HEK293 (cell line): ENCODE measurements at regions not wholly inside any gene's neighbourhood (a gene's known extent, or its start where the extent isn't known, plus 50 kb on each side); places are given as distances from the start of the nearest gene placed in this dataset.

Experiments used
- CTCF ChIA-PET: fragments of 350-600 bp; formaldehyde crosslinking; extraction: SDS; loops from one replicate; lab custom pipeline; 2021; ENCODE audit warnings: antibody characterized with exemption; lab: Yijun Ruan, JAX
- POLR2A ChIA-PET: fragments of 300-600 bp; formaldehyde crosslinking; extraction: SDS; loops from one replicate; lab custom pipeline; 2020; ENCODE audit warnings: antibody characterized with exemption, inconsistent platforms; lab: Yijun Ruan, JAX
- H3K27ac ChIP-seq: fragments of 200-500 bp; sonication (Bioruptor generic); 2 replicates; pipeline ENCODE4 v1.5.1; 2014; ENCODE audit warnings: low read depth, low read length, control low read depth, inconsistent platforms; ENCODE audit errors: extremely low read depth
- H3K36me3 ChIP-seq, 2 experiments: fragments of 200-500 bp in 1 of 2; sonication (Bioruptor generic) in 1 of 2; 1 replicate in 1 of 2; 2 replicates in 1 of 2; pipeline ENCODE4 v1.5.1; 2014 to 2017; ENCODE audit warnings: inconsistent platforms in 2 of 2, low read length in 2 of 2; ENCODE audit not compliant: control insufficient read depth in 2 of 2, insufficient read depth in 1 of 2
- H3K4me1 ChIP-seq: fragments of 200-500 bp; sonication (Bioruptor generic); 2 replicates; pipeline ENCODE4 v1.5.1; 2014; ENCODE audit warnings: mild to moderate bottlenecking, low read length, inconsistent platforms; ENCODE audit not compliant: control insufficient read depth, insufficient read depth
- H3K4me3 ChIP-seq: 2 replicates; pipeline ENCODE4 v1.5.1; 2011; ENCODE audit warnings: low read depth, mild to moderate bottlenecking, control low read depth, low read length, moderate library complexity
- H3K9me3 ChIP-seq: fragments of 200-500 bp; sonication (Bioruptor generic); 2 replicates; pipeline ENCODE4 v1.5.1; 2014; ENCODE audit warnings: low read depth, low read length, inconsistent platforms; ENCODE audit not compliant: control insufficient read depth, insufficient read depth
- GFI1B ChIP-seq: fragments of 450-650 bp; formaldehyde crosslinking; IDR thresholded peaks from 2 replicates; pipeline ENCODE4 v1.5.1; 2016; ENCODE audit warnings: missing biosample characterization, missing genetic modification characterization
- GLIS2 ChIP-seq: fragments of 450-650 bp; formaldehyde crosslinking; IDR thresholded peaks from 2 replicates; pipeline ENCODE4 v1.5.1; 2016; ENCODE audit warnings: missing biosample characterization, missing genetic modification characterization
- HOXC10 ChIP-seq: sonication (generic); formaldehyde crosslinking; IDR thresholded peaks from 2 replicates; pipeline ENCODE4 v1.8.1; 2023; ENCODE audit warnings: mild to moderate bottlenecking, missing genetic modification reagents
- KLF8 ChIP-seq: fragments of 450-650 bp; formaldehyde crosslinking; IDR thresholded peaks from 2 replicates; pipeline ENCODE4 v1.5.1; 2016; ENCODE audit warnings: missing biosample characterization, missing genetic modification characterization
- OSR2 ChIP-seq: fragments of 450-650 bp; formaldehyde crosslinking; IDR thresholded peaks from 2 replicates; pipeline ENCODE4 v1.5.1; 2016; ENCODE audit warnings: missing biosample characterization, missing genetic modification characterization
- OVOL3 ChIP-seq: fragments of 450-650 bp; formaldehyde crosslinking; IDR thresholded peaks from 2 replicates; pipeline ENCODE4 v1.5.1; 2016; ENCODE audit warnings: missing biosample characterization, missing genetic modification characterization
- SCRT2 ChIP-seq: fragments of 450-650 bp; formaldehyde crosslinking; IDR thresholded peaks from 2 replicates; pipeline ENCODE4 v1.5.1; 2016; ENCODE audit warnings: missing biosample characterization, missing genetic modification characterization
- YY1 ChIP-seq: fragments of 450-650 bp; formaldehyde crosslinking; IDR thresholded peaks from 2 replicates; pipeline ENCODE4 v1.5.1; 2018; ENCODE audit warnings: missing biosample characterization, missing genetic modification characterization
- ZBTB17 ChIP-seq: fragments of 450-650 bp; formaldehyde crosslinking; IDR thresholded peaks from 2 replicates; pipeline ENCODE4 v1.5.1; 2016; ENCODE audit warnings: missing biosample characterization, missing genetic modification characterization
- ZEB2 ChIP-seq: fragments of 450-650 bp; formaldehyde crosslinking; IDR thresholded peaks from 2 replicates; pipeline ENCODE4 v1.5.1; 2016; ENCODE audit warnings: missing biosample characterization, missing genetic modification characterization
- ZFP3 ChIP-seq: fragments of 450-650 bp; formaldehyde crosslinking; IDR thresholded peaks from 2 replicates; pipeline ENCODE4 v1.5.1; 2016; ENCODE audit warnings: low read depth, missing biosample characterization, missing genetic modification characterization
- ZFP37 ChIP-seq: fragments of 450-650 bp; formaldehyde crosslinking; IDR thresholded peaks from 2 replicates; pipeline ENCODE4 v1.5.1; 2016; ENCODE audit warnings: missing biosample characterization, missing genetic modification characterization
- ZNF169 ChIP-seq: fragments of 450-650 bp; formaldehyde crosslinking; IDR thresholded peaks from 2 replicates; pipeline ENCODE4 v1.5.1; 2016; ENCODE audit warnings: missing biosample characterization, missing genetic modification characterization
- ZNF211 ChIP-seq: fragments of 450-650 bp; formaldehyde crosslinking; IDR thresholded peaks from 2 replicates; pipeline ENCODE4 v1.5.1; 2016; ENCODE audit warnings: low read depth, missing biosample characterization, missing genetic modification characterization
- ZNF239 ChIP-seq: fragments of 450-650 bp; formaldehyde crosslinking; IDR thresholded peaks from 2 replicates; pipeline ENCODE4 v1.5.1; 2016; ENCODE audit warnings: missing biosample characterization, missing genetic modification characterization
- ZNF292 ChIP-seq: fragments of 450-650 bp; formaldehyde crosslinking; IDR thresholded peaks from 2 replicates; pipeline ENCODE4 v1.5.1; 2016; ENCODE audit warnings: low read depth, missing biosample characterization, missing genetic modification characterization, borderline replicate concordance
- ZNF311 ChIP-seq: fragments of 450-650 bp; formaldehyde crosslinking; IDR thresholded peaks from 2 replicates; pipeline ENCODE4 v1.5.1; 2017; ENCODE audit warnings: missing biosample characterization, missing genetic modification characterization, borderline replicate concordance
- ZNF341 ChIP-seq: fragments of 450-650 bp; formaldehyde crosslinking; IDR thresholded peaks from 2 replicates; pipeline ENCODE4; 2016; ENCODE audit warnings: low read depth, missing biosample characterization, missing genetic modification characterization
- ZNF350 ChIP-seq: fragments of 450-650 bp; formaldehyde crosslinking; IDR thresholded peaks from 2 replicates; pipeline ENCODE4 v1.5.0; 2017; ENCODE audit warnings: missing biosample characterization, mild to moderate bottlenecking, missing genetic modification characterization
- ZNF513 ChIP-seq: fragments of 450-650 bp; IDR thresholded peaks from 2 replicates; pipeline ENCODE4 v1.5.1; 2018; ENCODE audit warnings: missing biosample characterization, missing genetic modification characterization
- ZNF621 ChIP-seq: fragments of 450-650 bp; formaldehyde crosslinking; IDR thresholded peaks from 2 replicates; pipeline ENCODE4 v1.5.1; 2017; ENCODE audit warnings: missing biosample characterization, missing genetic modification characterization
- ZNF660 ChIP-seq: fragments of 450-650 bp; IDR thresholded peaks from 2 replicates; pipeline ENCODE4 v1.5.1; 2018; ENCODE audit warnings: missing biosample characterization, mild to moderate bottlenecking, missing genetic modification characterization
- ZNF677 ChIP-seq: fragments of 450-650 bp; IDR thresholded peaks from 2 replicates; pipeline ENCODE4 v1.5.0; 2018; ENCODE audit warnings: missing biosample characterization, mild to moderate bottlenecking, missing genetic modification characterization, moderate library complexity
- ZNF76 ChIP-seq: fragments of 450-650 bp; formaldehyde crosslinking; IDR thresholded peaks from 2 replicates; pipeline ENCODE4; 2016; ENCODE audit warnings: low read depth, missing biosample characterization, missing genetic modification characterization, borderline replicate concordance
- ZNF791 ChIP-seq: fragments of 450-650 bp; formaldehyde crosslinking; IDR thresholded peaks from 2 replicates; pipeline ENCODE4 v1.5.1; 2016; ENCODE audit warnings: missing biosample characterization, missing genetic modification characterization
- ZNF792 ChIP-seq: fragments of 450-650 bp; formaldehyde crosslinking; IDR thresholded peaks from 2 replicates; pipeline ENCODE4 v1.5.1; 2016; ENCODE audit warnings: missing biosample characterization, missing genetic modification characterization
- ZNF830 ChIP-seq: fragments of 450-650 bp; IDR thresholded peaks from 2 replicates; pipeline ENCODE4 v1.5.0; 2018; ENCODE audit warnings: missing biosample characterization, missing genetic modification characterization, low read depth, mild to moderate bottlenecking, moderate library complexity
- ZNF843 ChIP-seq: fragments of 450-650 bp; formaldehyde crosslinking; IDR thresholded peaks from 2 replicates; pipeline ENCODE4 v1.5.1; 2016; ENCODE audit warnings: missing biosample characterization, missing genetic modification characterization
- ZSCAN23 ChIP-seq: fragments of 450-650 bp; formaldehyde crosslinking; IDR thresholded peaks from 2 replicates; pipeline ENCODE4 v1.5.1; 2016; ENCODE audit warnings: missing biosample characterization, missing genetic modification characterization
- ZXDB ChIP-seq: fragments of 450-650 bp; formaldehyde crosslinking; IDR thresholded peaks from 2 replicates; pipeline ENCODE4 v1.5.1; 2016; ENCODE audit warnings: missing biosample characterization, missing genetic modification characterization
- TF ChIP-seq, protein P1 (sequence below): fragments of 450-650 bp; formaldehyde crosslinking; IDR thresholded peaks from 2 replicates; pipeline ENCODE4 v1.5.1; 2016; ENCODE audit warnings: missing biosample characterization, missing genetic modification characterization, borderline replicate concordance
- TF ChIP-seq, protein P2 (sequence below): fragments of 450-650 bp; formaldehyde crosslinking; IDR thresholded peaks from 2 replicates; pipeline ENCODE4 v1.5.1; 2017; ENCODE audit warnings: missing biosample characterization, mild to moderate bottlenecking, missing genetic modification characterization, moderate library complexity
- TF ChIP-seq, protein P3 (sequence below): fragments of 450-650 bp; formaldehyde crosslinking; IDR thresholded peaks from 2 replicates; pipeline ENCODE4 v1.5.1; 2016; ENCODE audit warnings: missing biosample characterization, missing genetic modification characterization

GRCh38 chr5:118554241-118554640, 434.1 kb downstream of the DTWD2 start:
- POLR2A ChIA-PET: no interaction called here
- no peaks in the 10 kb centered on the region for H3K36me3 ChIP-seq
- H3K27ac ChIP-seq: no peak overlapping the region
- no peaks in the 10 kb centered on the region for H3K9me3 ChIP-seq
- no peaks in the 10 kb centered on the region for H3K4me1 ChIP-seq
- no peak for TF ChIP-seq ZNF660 (tag by site-specific recombination)
- TF ChIP-seq ZNF350: no peak
- no peak for TF ChIP-seq ZEB2 (tag by site-specific recombination)
- no peak for TF ChIP-seq ZNF311 (tag by site-specific recombination)
- TF ChIP-seq ZNF341 (tag by site-specific recombination): no peak
- TF ChIP-seq ZFP37 (tag by site-specific recombination): no peak
- no peak for TF ChIP-seq ZFP3 (tag by site-specific recombination)
- no peak for TF ChIP-seq ZNF239 (tag by site-specific recombination)
- no peak for TF ChIP-seq ZNF169
- TF ChIP-seq OSR2 (tag by site-specific recombination): no peak
- TF ChIP-seq SCRT2 (tag by site-specific recombination): no peak
- no peak for TF ChIP-seq HOXC10
- TF ChIP-seq, protein P1, sequence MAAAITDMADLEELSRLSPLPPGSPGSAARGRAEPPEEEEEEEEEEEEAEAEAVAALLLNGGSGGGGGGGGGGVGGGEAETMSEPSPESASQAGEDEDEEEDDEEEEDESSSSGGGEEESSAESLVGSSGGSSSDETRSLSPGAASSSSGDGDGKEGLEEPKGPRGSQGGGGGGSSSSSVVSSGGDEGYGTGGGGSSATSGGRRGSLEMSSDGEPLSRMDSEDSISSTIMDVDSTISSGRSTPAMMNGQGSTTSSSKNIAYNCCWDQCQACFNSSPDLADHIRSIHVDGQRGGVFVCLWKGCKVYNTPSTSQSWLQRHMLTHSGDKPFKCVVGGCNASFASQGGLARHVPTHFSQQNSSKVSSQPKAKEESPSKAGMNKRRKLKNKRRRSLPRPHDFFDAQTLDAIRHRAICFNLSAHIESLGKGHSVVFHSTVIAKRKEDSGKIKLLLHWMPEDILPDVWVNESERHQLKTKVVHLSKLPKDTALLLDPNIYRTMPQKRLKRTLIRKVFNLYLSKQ (tag by site-specific recombination): no peak
- TF ChIP-seq ZNF513 (tag by site-specific recombination): no peak
- TF ChIP-seq ZBTB17 (tag by site-specific recombination): no peak
- no peak for TF ChIP-seq ZNF791 (tag by site-specific recombination)
- TF ChIP-seq, all 188 proteins: peak for 0
- CTCF ChIA-PET: no interaction called here
- H3K4me3 ChIP-seq: no peak overlapping the region

- H3K9me3 ChIP-seq: no peaks in the 10 kb centered on the region
- POLR2A ChIA-PET: no interaction called here
- H3K27ac ChIP-seq: no peak overlapping the region
- TF ChIP-seq ZNF791 (tag by site-specific recombination): no peak
- no peak for TF ChIP-seq OVOL3 (tag by site-specific recombination)
- TF ChIP-seq ZNF292 (tag by site-specific recombination): no peak
- TF ChIP-seq YY1 (tag by site-specific recombination): no peak
- TF ChIP-seq ZNF792 (tag by site-specific recombination): no peak
- TF ChIP-seq, protein P2, sequence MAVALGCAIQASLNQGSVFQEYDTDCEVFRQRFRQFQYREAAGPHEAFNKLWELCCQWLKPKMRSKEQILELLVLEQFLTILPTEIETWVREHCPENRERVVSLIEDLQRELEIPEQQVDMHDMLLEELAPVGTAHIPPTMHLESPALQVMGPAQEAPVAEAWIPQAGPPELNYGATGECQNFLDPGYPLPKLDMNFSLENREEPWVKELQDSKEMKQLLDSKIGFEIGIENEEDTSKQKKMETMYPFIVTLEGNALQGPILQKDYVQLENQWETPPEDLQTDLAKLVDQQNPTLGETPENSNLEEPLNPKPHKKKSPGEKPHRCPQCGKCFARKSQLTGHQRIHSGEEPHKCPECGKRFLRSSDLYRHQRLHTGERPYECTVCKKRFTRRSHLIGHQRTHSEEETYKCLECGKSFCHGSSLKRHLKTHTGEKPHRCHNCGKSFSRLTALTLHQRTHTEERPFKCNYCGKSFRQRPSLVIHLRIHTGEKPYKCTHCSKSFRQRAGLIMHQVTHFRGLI (tag by site-specific recombination): no peak
- no peak for TF ChIP-seq ZNF211 (tag by site-specific recombination)
- TF ChIP-seq ZNF830: no peak
- TF ChIP-seq, protein P3, sequence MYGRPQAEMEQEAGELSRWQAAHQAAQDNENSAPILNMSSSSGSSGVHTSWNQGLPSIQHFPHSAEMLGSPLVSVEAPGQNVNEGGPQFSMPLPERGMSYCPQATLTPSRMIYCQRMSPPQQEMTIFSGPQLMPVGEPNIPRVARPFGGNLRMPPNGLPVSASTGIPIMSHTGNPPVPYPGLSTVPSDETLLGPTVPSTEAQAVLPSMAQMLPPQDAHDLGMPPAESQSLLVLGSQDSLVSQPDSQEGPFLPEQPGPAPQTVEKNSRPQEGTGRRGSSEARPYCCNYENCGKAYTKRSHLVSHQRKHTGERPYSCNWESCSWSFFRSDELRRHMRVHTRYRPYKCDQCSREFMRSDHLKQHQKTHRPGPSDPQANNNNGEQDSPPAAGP (tag by site-specific recombination): no peak
- no peak for TF ChIP-seq ZNF843 (tag by site-specific recombination)
- no peak for TF ChIP-seq GLIS2
- no peak for TF ChIP-seq ZNF76 (tag by site-specific recombination)
- TF ChIP-seq GFI1B: no peak
- TF ChIP-seq ZSCAN23: no peak
- TF ChIP-seq OSR2 (tag by site-specific recombination): no peak
- no peak for TF ChIP-seq ZNF621 (tag by site-specific recombination)
- no peak for TF ChIP-seq ZNF677 (tag by site-specific recombination)
- TF ChIP-seq KLF8 (tag by site-specific recombination): no peak
- no peak for TF ChIP-seq ZXDB (tag by site-specific recombination)
These were observed 434.7 kb downstream of the DTWD2 start for GRCh38 chr5:118553662-118554061.

More at GRCh38 chr5:118553662-118554061, 434.7 kb downstream of the DTWD2 start:
- Histone ChIP-seq H3K4me3 (no peak overlapping the region), H3K36me3 (no peaks in the 10 kb centered on the region), H3K4me1 (no peaks in the 10 kb centered on the region)
- CTCF ChIA-PET: no interaction called here
